Esophagus muscularis mucosa (tissue), 3 donors: ENCODE measurements at regions not wholly inside any gene's neighbourhood (a gene's known extent, or its start where the extent isn't known, plus 50 kb on each side); places are given as distances from the start of the nearest gene placed in this dataset.

Experiments
- CTCF ChIP-seq, 3 experiments: fragments of 200-600 bp in 2 of 3; fragments of 450-650 bp in 1 of 3; sonication (generic) in 2 of 3; IDR thresholded peaks; one replicate each; pipeline ENCODE4 v1.5.1; 2017 to 2019; ENCODE audit warnings: antibody characterized with exemption in 3 of 3, mild to moderate bottlenecking in 2 of 3, moderate library complexity in 1 of 3
- POLR2A ChIP-seq: fragments of 450-650 bp; IDR thresholded peaks from one replicate; pipeline ENCODE4 v1.6.1; 2017; ENCODE audit warnings: antibody characterized with exemption, moderate library complexity, mild to moderate bottlenecking, low read depth
- POLR2AphosphoS5 ChIP-seq, 2 donors: sonication (generic); formaldehyde crosslinking; IDR thresholded peaks; one replicate each; pipeline ENCODE4 v1.6.1; 2017; ENCODE audit warnings: antibody characterized with exemption in 2 of 2

- TF ChIP-seq POLR2A (no peak), CTCF (IDR thresholded peaks at IDR 0.05) (no peak), POLR2AphosphoS5 (IDR thresholded peaks at IDR 0.05) (no peak)
Measured at GRCh38 chr1:171427852-171428471, 57.4 kb upstream of the PRRC2C start.
